NCI-H748 treated with DMSO at 0.1 percent for 48 hours (cell line): ENCODE measurements at regions not wholly inside any gene's neighbourhood (a gene's known extent, or its start where the extent isn't known, plus 50 kb on each side); places are given as distances from the start of the nearest gene placed in this dataset.
"Not testable (repeated sequence)": the region's sequence is repeated elsewhere in the genome, so short reads cannot be mapped to it uniquely, and the experiment has no call there.

Experiments used
- DNase-seq: peaks from one replicate; lab custom pipeline; 2025; lab: John Stamatoyannopoulos, UW

DNA sequence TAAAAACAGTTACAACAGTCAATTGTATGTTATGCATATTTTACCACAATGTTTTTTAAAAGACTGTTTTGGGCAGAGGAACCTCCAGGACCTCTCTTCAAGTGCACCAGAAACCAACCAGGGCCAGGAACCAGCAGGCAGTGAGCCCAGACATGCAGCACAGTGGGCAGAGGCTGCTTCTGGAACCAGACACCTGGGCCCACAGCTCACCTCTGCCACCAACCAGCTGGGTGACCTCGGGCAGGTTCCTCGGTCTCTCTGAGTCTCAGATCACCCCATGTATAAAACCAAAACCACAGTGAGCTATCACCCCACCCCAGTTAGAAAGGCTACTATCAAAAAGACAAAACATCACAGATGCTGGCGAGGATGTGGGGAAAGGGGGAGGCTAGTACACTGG, 161.0 kb downstream of the C16orf95 start:
- DNase-seq = no peak

DNA sequence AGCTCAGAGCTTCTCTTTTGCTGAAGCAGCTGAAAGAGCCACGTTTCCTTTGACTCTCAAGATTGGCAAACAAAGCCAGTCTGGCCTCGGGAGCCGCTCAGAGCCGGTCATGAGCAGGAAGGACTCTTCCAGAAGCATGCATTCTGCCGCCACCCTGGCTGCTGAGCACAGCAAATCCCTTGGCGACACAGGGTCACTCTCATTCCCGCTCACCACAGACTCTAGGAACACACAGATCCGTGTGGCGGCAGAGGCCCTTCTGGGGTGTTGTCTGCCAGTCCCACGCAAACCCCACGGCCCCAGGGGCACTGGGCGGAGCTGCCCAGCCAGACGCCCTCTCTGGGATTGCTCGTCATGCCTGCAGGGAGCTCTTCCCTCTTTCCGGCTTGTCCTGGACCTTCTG, 157.0 kb downstream of the C16orf95 start:
- no peak for DNase-seq

DNA sequence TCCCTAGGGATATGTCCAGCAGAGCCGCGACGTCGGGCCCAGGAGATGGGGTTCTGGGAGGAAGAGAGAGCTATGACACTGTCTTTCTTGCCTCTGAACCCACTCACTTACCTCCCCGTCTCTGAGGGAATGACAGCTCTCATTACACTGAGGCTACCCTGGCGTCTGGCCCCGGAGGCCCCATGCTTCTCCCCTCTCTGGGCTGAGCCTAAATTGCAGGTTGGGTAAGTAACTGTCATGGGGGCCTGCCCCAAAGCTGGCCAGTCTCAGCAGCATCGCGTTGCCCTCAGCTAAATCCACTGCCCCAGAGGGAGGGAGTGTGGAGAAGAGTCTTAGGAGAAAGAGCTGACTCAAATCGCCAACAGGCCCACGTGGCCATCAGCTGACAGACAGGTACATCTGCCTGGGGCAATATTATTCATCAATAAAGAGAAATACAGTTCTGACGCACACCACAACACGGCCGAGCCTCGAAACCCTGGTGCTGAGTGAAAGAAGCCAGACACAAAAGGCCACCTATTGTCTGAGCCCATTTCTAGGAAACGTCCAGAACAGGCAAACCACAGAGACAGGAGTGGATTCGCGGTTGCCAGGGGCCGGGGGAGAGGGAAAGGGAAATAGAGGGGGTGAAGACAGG, 156.4 kb downstream of the C16orf95 start:
- DNase-seq = no peak

DNA sequence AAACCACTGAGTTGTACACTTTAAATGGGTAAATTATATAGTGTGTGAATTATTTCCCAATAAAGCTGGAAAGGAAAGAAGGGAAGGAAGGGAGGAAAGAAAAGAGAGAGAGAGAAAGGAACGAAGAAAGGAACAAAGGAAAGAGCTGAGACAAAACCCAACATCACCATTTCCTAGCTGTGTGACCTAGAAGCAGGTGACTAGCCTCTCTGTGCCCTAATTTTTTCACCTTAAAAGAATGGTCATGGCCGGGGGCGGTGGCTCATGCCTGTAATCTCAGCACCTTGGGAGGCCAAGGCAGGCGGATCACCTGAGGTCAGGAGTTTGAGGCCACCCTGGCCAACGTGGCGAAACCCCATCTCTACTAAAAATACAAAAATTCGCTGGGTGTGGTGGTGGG, 155.8 kb downstream of the C16orf95 start:
- not testable (repeated sequence) for DNase-seq

DNA sequence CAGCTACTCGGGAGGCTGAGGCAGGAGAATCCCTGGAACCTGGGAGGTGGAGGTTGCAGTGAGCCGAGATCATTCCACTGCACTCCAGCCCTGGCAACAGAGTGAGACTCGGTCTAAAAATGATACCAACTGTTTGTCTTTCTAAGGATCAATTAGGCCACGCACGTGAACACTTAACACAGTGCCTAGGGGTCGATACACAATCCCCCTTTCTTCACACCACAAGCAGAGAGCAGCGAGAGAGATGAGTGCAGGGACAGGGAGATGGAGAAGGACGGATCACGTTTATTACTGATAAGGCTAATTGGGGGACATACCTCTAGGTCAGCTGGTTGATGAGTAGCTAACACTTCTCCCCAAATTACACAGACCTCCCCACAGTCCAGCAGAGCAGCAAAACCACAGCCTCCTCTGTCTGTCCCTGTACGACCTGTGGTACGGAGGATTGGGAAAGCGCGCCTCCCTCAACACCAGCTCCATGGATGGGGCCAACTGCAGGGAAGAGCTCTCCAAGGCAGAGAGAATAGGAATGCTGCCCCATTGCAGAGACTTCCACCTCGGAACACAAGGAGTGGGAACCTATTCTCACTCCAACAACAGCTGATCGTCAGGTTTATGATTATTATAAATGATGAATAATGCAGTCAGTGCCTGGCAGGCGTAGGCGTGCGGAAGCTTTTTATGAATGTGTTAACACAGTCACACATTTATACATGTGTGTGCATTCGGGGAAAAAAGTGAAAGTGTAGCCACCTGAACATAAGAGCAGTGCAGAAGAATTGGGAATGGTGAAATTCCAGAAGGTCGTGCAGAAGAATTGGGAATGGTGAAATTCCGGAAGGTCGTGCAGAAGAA, 155.1 kb downstream of the C16orf95 start:
- DNase-seq = no peak

DNA sequence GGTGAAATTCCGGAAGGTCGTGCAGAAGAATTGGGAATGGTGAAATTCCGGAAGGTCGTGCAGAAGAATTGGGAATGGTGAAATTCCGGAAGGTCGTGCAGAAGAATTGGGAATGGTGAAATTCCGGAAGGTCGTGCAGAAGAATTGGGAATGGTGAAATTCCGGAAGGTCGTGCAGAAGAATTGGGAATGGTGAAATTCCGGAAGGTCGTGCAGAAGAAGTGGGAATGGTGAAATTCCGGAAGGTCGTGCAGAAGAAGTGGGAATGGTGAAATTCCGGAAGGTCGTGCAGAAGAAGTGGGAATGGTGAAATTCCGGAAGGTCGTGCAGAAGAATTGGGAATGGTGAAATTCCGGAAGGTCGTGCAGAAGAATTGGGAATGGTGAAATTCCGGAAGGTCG, 154.4 kb downstream of the C16orf95 start:
- DNase-seq = not testable (repeated sequence)

DNA sequence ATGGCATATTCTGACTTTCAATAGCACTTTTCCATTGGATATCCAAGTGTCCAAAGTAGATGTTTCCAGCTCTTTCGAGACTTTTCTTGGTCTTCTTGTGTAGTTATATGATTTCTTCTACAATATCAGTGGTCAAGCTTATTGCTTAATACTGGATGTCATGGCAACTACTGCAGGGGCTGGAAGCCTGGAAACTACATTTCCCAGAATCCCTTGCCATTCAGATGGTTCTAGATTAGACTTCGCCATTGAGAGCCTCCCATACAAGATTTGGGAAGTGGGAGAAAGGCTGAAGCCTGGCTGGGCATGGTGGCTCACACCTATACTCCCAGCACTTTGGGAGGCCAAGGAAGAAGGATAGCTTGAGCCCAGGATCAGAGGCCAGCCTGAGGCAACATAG, 153.6 kb downstream of the C16orf95 start:
- no peak for DNase-seq

DNA sequence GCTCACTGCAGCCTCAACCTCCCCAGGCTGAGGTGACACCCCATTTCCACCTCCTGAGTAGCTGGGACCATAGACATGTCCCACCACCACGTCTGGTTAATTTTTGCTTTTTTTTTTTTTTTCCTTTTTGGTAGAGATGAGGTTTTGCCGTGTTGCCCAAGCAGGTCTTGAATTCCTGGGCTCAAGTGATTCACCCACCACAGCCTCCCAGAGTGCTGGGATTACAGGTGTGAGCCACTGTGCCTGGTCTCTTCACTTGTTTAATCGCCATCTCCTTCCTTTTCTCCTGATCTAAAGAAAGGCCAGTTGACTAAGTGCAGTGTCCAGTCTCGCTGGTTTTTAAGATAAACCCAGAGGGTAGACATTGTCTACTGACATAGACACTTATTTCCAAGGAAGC, 152.0 kb downstream of the C16orf95 start:
- no peak for DNase-seq

DNA sequence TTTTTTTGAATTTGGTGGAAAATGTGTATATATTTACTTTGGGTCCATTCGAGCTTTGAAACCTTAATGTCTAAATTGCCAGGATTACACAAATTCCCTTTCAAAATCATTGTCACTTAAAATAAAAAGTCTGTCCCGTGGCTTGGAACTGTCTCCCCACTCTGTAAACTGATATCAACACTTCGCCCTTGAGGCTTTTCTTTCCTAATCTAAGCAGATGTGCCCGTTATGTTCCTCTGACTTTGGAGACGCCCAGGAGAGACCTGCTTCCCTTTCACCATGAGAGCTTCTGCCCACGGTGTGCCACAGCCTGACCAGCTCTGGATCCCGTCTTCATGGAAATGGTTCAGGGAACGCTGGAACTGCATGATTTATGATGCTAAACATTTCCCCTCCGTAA, 151.3 kb downstream of the C16orf95 start:
- no peak for DNase-seq

DNA sequence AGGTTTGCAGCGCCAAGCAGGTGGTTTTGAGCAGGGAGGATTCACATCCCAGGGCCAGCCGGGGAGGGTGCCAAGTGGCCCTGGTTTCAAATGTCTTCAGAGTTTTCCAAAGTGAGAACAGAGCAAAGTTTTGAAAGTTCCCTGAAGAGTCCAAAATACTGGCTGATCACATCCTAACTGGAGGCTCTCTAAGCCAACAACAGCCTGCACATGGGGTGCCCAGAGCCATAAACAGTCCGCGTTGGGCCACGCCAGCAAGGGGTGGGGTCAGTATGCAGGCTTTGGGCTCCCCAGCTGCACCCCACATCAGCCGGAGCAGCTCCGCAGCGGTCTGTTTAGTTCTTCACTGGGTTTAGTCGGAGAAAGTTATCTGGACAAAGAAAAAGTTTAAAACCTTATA, 150.9 kb downstream of the C16orf95 start:
- DNase-seq = no peak

DNA sequence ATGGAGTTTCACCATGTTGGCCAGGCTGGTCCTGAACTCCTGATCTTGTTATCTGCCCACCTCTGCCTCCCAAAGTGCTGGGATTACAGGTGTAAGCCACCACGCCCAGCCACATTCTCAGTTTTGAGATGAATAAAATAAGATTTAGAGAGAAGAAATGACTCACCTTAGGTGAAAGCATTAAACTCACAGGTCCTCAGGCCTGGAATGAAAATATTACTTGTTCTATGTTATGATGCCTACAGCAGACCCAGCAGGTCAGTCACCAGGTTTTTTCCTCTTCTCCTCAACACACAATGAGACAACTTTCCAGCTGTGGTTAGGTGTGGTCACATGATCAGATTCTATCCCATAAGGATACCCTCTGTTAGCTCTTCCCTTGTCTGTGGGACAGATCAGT, 150.3 kb downstream of the C16orf95 start:
- no peak for DNase-seq

DNA sequence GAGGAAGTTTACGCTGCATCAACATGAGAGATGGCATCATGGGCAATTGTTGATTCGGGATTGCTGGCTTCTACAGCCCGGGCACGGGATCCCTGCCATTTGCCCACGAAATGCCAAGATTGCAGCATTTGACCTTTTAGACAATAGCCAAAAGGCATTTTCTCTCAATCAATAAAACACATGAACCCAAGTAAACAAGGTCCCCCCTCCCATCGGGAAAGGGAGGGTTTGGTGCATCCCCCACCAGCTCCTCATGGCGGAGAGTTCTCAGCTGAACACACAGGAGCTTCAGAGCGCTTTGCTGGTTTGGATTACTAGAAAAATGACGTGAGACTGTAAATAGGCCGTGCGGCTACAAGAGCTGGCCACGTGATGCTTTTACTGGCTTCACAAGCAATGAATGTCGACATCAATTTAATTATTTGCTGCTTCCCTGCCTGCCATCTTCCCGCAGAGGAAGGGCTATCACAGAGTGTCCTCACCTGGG, 147.6 kb downstream of the C16orf95 start:
- DNase-seq = no peak

DNA sequence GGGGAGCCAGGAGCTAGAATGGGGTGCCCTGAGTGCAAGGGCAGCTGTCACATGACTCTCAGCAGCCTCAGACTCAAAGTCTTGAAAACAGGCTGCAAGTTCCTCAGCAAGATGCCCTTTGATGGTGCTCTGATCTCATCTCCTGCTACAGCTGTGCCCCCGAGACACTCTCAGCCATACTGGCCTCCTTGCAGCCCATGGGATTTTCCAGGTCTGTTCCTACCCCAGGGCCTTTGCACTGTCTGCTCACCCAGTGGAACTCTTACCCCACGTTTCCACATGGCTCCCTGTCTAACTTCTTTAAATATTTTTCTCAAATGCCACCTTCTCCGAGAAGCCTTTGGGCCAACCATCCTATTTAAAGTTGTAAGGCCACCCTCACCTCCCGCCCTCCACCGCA, 146.9 kb downstream of the C16orf95 start:
- DNase-seq = no peak

DNA sequence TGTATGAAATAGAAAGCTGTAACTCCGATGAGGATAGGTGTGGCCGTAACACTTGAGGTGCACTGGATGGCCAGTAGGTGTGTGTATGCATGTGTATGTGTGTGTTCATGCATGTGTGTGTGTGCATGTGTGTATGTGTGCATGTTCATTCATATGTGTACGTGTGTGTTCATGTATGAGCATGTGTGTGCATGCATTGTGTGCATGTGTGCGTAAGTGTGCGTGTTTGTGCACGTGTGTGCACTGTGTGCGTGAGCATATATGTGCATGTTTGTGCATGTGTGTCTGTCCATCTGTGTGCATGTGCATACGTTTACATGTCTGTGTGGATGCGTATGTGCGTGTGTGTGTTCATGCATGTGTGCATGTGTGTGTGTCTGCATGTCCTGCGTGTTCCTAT, 145.5 kb downstream of the C16orf95 start:
- no peak for DNase-seq

DNA sequence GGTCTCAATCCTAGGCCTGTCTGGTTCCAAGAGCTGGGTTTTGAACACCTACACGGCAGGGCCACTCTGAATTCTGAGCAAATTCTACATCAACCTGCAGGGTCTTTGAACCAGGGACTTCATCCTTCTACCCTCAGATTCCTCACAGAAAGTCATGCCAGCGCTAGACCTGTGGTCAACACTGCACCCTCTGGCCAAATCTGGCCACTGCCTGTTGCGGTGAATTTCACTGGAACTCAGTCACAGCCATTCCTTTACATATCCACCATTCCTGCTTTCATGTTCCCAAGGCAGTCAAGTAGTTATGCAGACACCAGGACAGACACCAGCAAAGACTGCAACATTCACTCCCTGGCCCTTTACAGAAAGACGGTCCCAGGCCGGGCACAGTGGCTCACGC, 144.6 kb downstream of the C16orf95 start:
- DNase-seq = no peak

DNA sequence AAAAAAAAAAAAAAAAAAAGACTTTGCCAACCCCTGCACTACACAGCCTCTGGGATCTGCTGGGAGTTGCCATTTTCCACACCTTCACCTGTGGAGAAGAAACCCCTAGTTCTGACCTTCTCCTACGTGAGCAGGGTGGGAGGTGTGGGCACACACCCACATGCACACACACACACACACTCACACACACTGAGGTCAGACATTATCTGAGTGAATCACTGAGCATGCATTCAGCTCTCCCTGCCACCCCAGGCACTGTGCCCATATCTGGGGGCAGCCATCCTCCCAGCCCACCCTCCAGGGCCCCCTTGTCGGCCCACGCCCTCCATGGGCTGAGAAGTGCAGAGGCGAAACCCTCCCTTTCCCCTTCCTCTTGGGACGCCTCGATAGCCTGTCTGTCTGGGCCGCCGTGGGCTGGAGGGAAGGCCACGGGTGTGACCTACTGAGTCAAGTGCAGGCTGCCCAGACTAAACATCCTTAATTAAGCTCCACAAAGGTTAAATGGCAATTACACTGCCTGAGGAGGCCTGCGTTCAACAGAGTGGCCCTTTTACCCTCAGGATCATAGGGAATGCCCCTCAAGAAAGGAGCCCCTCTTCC, 143.8 kb downstream of the C16orf95 start:
- DNase-seq = no peak

DNA sequence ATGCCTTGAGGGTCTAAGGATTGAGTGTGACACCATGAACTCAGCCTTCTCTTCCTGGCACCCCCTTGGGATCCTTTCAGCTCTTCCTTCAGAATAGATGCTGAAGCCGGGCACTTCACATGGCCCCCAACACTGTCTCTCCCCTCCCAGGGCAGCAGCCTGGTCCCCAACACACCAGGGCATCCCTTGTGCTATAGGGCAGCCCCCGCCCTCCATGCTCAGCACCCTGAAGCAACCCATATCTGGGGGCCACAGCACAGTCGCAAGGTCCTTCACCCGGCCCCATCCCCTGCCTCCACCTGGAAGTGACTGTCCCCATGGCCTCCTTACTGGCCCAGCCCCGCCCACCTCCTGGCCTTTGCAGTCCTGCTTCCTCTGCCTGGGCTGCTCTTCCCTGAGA, 143.1 kb downstream of the C16orf95 start:
- DNase-seq = no peak

DNA sequence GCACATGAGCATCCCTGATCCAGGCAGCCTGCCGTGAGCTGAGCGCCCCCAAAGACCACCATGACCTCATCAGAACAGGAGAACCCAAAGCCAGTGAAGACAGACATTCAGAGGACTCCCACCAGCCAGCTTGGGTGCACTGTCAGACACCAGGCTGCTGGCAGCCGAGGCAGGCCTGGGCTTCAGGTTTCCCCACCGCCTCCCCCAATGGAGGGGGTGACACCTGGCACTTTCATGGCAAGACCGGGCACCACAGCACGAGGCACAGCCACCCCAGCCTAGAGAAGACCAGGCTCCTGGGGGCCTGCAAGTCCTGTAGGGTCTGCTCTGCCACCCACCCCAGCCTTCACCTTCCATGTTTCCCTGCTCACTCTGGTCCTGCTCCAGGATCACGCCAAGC, 140.5 kb downstream of the C16orf95 start:
- no peak for DNase-seq

DNA sequence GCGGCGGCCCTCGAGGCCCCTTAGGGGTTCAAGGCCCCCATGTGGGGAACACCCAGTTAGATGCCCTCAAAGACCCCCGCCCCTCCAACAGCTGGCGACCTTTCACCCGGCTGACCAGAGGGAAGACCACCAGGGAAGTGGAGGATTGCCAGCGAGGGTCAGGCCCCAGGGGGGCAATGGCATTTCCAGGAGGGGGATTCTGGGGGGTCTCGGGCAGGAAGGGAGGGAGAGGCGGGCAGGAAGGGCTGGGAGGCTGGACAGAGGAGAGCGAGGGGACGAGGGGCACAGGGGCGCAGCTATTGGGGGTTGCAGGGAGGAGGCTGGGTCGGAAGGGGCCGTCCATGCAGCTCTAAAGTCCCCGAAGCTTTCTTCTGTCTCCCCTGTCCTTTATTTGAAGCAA, 139.5 kb downstream of the C16orf95 start:
- DNase-seq = no peak

DNA sequence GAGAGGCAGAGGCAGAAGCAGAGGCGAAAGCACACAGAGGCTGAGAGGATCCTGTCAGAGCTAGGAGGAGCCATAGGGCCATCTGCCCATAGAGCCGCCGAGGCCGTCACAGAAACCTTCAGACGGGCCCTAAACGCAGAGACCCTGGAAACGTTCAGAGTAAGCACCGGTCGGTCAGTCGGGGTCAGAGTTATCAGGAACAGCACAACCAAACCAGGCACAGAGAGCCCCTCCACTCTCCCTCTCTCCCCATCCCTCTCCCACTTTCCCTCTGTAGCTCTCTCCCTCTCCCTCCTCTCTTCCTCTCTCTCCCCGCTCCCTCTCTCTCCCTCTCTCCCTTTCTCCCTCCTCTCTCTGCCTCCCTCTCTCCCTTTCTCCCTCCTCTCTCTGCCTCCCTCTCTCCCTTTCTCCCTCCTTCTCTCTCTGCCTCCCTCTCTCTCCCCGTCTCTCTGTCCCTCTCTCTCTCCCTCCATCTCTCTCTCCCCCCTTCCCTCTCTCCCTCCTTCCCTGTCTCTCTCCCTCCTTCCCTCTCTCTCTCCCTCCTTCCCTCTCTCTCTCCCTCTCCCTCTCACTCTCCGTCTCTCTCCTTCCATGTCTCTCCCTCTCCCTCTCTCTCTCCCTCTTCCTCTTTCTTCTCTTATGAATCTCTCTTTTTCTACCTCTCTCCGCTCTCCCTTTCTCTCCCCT, 138.9 kb downstream of the C16orf95 start:
- no peak for DNase-seq

DNA sequence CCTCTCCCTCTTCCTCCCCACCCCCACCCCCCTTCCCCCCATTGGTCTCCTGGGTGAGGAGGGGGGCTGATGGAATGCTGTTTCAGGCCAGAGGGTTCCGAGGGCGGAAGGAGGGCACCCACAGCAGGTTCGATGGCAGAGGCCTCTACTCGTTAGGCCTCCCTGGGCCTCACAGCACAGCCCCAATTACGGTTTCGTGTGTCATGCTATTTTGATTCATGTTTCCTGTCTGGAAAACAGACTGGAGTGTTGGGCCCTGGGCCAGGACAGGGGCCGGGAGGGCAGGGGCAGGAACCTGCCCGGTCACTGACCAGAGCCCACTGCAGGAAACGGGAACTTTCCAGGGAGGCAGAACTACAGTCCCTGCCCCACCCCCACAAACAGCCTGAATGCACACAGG, 138.2 kb downstream of the C16orf95 start:
- no peak for DNase-seq

DNA sequence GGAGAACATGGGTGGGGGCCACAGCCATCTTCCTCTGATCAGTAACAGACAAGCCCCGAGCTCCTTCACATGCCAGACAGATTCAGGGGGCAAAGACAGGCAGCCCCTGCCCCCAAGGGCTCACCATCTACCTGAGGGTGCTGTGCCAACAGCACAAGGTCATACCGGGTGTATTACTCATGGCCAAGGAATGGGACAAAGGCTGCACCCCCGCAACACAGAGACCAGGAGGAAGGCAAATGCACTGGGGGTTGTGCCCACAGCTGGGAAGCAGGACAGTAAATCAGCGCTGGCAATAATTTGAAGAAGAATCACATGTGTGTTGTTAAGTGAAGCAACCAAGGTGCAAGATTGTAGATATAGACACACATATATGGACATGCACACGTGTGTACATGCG, 137.1 kb downstream of the C16orf95 start:
- no peak for DNase-seq

DNA sequence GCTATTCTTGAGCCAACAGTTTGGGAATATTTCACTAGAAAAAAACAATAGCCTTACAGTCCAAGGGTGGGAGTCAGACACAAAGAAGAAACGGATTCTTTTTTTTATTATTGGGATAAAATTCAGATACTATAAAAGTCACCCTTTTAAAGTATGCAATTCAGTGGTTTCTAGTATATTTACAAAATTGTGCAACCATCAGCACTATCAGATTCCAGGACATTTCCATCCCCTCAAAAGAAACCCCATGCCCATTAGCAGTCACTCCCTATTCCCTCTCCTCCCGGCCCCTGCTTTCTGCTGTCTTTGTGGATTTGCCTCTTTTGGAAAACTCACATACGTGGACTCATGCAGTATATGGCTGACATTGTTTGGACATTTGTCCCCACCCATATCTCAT, 134.4 kb downstream of the C16orf95 start:
- no peak for DNase-seq
